22Rv1 (cell line): ENCODE measurements at regions not wholly inside any gene's neighbourhood (a gene's known extent, or its start where the extent isn't known, plus 50 kb on each side); places are given as distances from the start of the nearest gene placed in this dataset.

ENCODE experiments used
- ZFX ChIP-seq: fragments of 450-650 bp; IDR thresholded peaks from 2 replicates; pipeline ENCODE4 v1.6.1; 2017; ENCODE audit warnings: antibody characterized with exemption, borderline replicate concordance
- TF ChIP-seq, protein P1 (sequence below): fragments of 450-650 bp; IDR thresholded peaks from 2 replicates; pipeline ENCODE4 v1.5.1; 2017; ENCODE audit warnings: mild to moderate bottlenecking

DNA sequence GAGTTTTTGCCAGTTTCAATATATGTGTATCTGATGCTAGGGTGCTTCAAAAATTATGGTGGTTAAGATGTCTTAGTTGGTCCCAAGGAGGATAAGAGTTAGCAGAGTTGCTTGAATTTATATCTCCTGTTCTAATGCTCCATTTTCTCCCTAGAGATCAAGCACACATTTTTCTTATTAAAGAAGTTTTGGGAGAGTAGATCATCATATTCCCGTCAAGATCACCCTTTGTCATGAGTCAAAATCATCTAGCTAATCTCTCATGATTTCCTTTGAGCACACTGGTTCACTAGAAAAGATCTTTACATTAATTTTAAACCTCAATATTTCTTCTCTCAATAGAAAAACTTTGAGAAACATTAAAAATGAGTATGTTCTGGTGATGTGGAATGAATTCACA is 429.9 kb upstream of the SEMA3A start:
- TF ChIP-seq, protein P1, sequence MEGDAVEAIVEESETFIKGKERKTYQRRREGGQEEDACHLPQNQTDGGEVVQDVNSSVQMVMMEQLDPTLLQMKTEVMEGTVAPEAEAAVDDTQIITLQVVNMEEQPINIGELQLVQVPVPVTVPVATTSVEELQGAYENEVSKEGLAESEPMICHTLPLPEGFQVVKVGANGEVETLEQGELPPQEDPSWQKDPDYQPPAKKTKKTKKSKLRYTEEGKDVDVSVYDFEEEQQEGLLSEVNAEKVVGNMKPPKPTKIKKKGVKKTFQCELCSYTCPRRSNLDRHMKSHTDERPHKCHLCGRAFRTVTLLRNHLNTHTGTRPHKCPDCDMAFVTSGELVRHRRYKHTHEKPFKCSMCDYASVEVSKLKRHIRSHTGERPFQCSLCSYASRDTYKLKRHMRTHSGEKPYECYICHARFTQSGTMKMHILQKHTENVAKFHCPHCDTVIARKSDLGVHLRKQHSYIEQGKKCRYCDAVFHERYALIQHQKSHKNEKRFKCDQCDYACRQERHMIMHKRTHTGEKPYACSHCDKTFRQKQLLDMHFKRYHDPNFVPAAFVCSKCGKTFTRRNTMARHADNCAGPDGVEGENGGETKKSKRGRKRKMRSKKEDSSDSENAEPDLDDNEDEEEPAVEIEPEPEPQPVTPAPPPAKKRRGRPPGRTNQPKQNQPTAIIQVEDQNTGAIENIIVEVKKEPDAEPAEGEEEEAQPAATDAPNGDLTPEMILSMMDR = no peak
- TF ChIP-seq ZFX = no peak
